Activated effector memory CD4-positive, alpha-beta T cell treated with Interleukin-2 at 50 U/mL for 16 hours (primary cell): ENCODE measurements at regions not wholly inside any gene's neighbourhood (a gene's known extent, or its start where the extent isn't known, plus 50 kb on each side); places are given as distances from the start of the nearest gene placed in this dataset.

Source experiments
- DNase-seq: peaks from one replicate; pipeline ENCODE4 v3.0.0-alpha.2; 2020

DNA sequence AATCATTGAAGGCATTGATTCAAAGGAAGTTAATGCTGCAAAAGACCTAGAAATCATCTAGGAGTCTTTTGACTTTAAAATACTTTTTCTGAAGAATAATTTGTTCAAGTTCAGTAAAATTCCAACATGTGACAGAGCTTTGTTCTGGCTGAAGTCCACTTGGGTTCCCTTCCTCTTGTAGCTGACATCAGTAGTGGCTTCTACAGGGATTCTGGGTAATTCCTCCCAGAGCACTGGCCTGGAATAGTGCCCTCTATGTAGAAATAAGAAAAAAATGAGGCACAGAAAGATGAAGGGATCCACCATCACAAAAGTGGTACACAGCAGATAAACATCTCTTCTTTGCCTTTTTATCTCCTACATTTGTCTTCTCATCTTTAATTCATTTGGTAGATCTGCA lies 548.1 kb downstream of the LTN1 start:
- DNase-seq: no peak

DNA sequence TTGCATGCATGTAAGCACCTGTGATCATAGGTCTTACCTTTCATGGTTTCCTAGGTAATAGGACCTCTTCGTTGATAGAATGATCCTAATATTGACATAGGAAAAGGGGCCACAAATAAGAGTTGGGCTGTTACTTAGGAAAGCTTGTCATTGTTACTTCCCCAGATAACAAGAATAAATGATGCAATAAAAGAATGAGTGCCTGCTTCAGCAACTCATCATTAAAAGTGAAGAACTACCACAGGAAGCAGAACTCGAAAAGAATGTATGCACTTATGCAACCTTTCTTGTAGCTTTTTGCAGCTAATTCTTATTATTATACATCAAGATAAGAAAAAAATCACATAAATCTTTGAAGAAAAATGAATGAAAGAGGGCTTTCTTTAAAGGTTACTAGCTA lies 548.6 kb downstream of the LTN1 start:
- no peak for DNase-seq

GRCh38 chr21:28442624-28443023 lies 550.1 kb downstream of the LTN1 start:
- DNase-seq: no peak

DNA sequence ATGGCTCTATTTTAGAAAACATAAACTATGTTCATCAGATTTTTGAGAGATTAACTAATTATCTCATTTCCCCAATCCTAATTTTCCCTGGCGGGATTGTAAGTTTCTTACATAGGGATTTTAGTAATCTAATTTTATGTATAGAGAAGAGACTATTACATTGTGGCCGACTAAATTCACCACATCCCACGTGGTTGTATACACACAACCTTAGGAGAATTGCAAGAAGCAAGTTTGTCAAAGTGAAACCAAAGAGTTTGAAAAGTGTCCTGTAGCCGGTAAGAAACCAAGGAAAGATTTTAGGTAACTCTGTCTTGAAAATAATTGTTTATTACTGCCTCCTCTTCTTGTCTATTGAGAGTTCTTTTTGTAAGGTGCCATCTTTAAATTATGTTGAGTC lies 550.6 kb downstream of the LTN1 start:
- no peak for DNase-seq

DNA sequence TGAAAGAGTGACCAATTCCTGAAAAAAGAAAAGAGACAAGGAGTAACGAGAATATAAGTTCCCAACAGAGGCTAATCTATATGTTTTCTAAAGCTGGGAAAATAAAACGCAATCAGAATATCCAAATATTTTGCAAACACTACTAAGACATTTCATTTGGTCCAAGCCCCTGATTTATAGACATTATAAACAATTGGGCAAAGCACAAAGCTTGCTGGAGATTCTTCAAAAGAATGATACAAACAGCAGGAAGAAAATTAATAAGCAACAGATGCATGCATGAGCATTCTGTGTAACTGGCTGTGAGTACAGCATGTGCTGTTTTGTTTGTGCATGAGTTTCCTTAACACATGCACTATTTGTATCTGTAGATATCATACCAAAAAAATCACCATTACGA lies 552.9 kb downstream of the LTN1 start:
- DNase-seq: no peak

DNA sequence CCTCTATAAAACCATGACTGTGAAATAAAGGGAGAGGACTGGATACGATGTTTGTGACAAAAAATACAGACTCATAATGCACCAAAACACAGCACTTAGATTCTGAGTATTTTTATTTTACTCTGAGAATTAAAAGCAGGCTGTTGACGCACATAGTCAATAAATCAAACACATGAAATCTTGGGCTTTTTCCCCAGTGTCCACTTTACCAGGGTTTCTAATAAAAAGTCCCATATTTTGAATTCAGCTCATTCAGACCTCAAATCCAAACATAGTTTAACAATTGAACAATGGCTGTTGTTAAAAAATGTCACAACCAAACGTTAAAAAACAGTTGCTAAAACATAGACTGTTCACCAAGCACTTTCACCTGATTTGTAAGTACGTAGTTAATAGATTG lies 553.4 kb downstream of the LTN1 start:
- no peak for DNase-seq

DNA sequence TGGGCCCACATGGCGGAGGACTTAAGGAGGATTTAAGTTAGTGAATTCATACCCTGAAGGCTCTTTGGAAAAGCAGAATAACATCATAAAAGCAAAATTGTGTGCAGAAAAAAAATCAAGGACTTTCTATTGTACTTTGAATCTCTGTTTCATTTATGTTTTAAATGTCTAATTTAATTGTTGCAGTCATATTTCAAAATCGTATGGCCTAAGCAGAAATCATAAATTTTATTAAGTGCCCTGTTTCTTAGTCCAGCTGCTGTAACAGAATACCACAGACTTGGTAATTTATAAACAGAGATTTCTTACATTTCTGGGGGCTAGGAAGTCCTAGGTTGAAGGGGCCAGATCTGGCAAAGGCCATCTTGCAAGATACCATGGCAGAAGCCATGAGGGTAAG lies 555.6 kb downstream of the LTN1 start:
- DNase-seq: no peak

DNA sequence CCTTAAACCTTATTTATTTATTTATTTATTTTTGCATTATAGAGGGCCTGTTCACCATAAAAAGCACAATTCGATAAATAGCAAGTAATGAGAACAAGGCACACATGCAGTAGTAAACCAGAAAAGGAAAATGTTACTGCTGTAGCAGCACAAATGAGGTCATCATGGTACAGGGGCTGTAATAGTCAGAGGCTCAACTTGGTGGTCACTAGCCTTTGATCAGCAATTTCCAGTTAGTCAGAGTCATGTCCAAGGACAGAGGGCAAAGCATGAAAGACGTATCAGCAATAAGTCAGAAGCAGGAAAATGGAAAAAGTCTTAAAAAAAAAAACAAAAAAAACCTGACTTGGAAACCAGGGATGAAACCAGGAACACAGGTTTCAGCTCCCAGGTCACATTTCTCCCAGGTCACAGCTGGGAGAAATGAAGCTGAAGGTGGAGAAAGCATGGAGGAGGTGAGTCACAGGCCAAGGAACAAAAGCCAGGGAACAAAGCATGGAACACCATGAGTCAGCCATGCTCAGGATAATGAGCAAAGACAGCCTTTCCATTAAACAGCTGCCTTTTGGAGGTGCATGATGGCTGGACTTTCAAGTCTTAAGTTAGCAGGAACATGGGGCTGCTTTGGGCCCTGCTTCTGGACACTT lies 556.3 kb downstream of the LTN1 start:
- DNase-seq: no peak

- no peak for DNase-seq
Measured at GRCh38 chr21:28431527-28432200, 561.0 kb downstream of the LTN1 start.

DNA sequence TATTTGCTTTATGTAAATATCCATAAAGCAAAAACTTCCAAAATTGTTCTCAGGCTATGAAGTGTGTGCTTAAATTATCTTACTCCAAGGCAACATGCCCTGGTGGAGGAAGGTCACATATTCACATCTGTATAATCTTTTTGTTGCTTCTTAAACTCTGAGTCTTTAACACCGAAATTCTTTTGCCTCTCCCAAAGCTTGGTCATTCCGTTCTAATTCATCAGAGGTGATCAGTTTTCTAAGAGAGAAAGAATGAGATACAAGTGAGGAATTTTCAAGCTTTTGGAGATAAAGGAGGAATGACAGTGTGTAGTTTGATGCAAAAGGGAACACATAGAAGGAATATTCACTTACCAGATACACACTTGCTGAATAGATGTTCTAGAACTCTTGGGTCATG lies 561.7 kb downstream of the LTN1 start:
- DNase-seq: no peak

DNA sequence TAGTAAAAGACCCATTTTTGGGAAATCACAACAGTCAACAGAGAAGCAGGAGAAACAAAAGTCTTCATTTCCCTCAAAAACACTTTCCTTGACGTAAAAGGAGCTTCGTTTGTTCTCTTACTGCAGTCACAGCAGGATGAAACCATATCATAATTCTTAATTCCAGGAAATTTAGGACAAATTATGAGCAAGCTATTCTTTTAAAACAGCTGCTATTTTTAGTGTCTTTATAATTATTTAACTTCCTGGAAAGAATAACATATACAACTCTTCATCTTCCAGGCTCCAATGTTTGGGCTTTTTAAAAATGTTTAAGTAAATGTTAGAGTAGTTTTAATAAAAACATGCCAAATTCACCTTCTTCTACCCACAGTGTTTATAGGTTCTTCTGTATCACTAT lies 563.5 kb downstream of the LTN1 start:
- no peak for DNase-seq

- DNase-seq: no peak
Measured at GRCh38 chr21:28427394-28428022, 565.2 kb downstream of the LTN1 start.

DNA sequence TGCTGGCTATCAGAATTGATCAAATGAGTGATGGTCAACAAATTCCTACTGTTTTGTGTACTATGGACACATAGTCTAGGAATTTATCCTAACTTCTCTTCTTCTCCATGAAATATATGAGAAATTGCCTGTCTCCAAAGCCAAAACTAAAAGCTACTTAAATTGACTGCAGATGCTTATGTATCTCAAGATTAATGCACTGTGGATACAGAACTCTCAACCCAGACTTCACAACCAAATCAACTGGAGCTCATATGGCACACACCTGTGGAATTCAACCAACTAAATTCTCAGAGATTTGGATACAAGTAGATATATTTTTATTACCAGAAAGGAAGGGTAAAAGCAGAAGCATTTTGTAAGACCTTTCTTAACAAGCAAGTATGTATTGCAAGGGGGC lies 566.1 kb downstream of the LTN1 start:
- DNase-seq: no peak

- DNase-seq: no peak
Measured at GRCh38 chr21:28423521-28424190, 569.0 kb downstream of the LTN1 start.

DNA sequence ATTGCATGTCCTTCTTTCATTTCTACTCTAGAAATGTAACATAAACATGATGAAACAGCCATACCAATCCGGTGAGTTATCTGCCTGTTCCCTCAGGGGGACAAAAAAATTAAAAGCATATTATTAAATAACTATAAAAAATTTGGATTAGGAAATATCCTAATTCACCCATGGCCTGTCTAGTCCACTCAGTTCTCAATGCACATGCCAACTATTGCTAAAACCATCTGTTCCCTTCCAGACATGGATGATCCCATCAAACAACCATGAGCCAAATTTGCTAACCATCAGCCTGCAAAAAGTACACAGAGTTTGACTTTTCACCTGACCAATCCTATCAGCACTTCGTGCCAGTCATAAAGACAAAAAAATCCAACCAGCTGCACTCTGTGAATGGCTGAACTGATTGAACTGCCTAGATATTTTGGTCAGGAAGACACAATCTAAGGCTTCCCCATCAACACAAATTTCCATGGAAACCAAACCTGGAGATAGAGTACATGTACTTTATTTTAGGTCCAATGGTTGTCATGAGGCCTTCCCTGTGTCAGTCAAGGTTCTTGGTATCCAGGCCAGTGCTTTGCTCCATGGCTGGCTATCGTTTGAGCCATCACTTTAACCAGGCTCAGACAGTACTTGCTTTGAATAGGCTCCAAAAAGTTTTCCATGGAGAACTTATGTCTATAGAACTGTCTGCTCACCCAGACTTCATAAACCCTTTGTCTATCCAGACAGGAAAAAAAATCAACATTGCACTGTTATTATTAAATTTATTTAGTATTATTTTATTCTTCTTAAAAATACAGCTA lies 570.8 kb downstream of the LTN1 start:
- no peak for DNase-seq

- DNase-seq: no peak
Measured at GRCh38 chr21:28419811-28420210, 572.9 kb downstream of the LTN1 start.

- DNase-seq: no peak
Measured at GRCh38 chr21:28418726-28419514, 573.8 kb downstream of the LTN1 start.

- no peak for DNase-seq
Measured at GRCh38 chr21:28410256-28410655, 582.4 kb downstream of the LTN1 start.

DNA sequence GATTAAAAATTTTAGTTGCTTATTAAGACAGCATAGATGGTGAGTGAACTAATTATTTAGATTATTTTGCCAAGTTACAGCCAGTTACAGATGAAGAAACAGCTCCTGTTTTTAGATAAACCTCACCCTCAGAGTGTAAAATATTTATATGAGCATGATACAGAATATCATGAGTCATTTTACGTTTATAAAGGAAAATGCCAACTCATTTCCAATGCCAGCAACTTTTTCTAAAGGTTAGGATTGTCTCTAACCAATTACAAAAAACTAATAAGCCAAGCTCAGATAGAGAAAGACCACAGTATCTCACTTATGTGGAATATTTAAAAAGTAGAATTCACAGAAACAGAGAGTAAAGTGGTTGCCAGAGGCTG lies 590.1 kb downstream of the LTN1 start:
- DNase-seq: no peak

GRCh38 chr21:28397040-28397439 lies 595.6 kb downstream of the LTN1 start:
- no peak for DNase-seq

- no peak for DNase-seq
Measured at GRCh38 chr21:28396421-28396820, 596.3 kb downstream of the LTN1 start.

- DNase-seq: no peak
Measured at GRCh38 chr21:28393279-28393678, 599.4 kb downstream of the LTN1 start.
